Natural killer cell (primary cell): ENCODE measurements at regions not wholly inside any gene's neighbourhood (a gene's known extent, or its start where the extent isn't known, plus 50 kb on each side); places are given as distances from the start of the nearest gene placed in this dataset.

ENCODE experiments used
- ATAC-seq, 3 donors: fragments of 150-1000 bp in 2 of 3; fragments of 200-7000 bp in 1 of 3; cut with Tn5 transposase; 1 replicate in 1 of 3; 2 replicates in 2 of 3; pipeline ENCODE4 v1.10.0; 2021; ENCODE audit warnings: mild to moderate bottlenecking in 2 of 3, moderate library complexity in 2 of 3
- DNase-seq, 2 donors: peaks; one replicate each; pipeline versions ENCODE4 v3.0.0 to v3.0.0-alpha.2; 2013 to 2021; ENCODE audit warnings: mixed read lengths in 1 of 2
- H3K27ac ChIP-seq: one replicate; pipeline ENCODE4 v1.5.1; 2013; ENCODE audit warnings: mild to moderate bottlenecking, low read length
- H3K27me3 ChIP-seq: one replicate; pipeline ENCODE4 v1.6.1; 2013; ENCODE audit warnings: low read length; ENCODE audit not compliant: control insufficient read depth, insufficient read depth
- H3K36me3 ChIP-seq: one replicate; pipeline ENCODE4 v1.6.1; 2013; ENCODE audit warnings: low read length; ENCODE audit not compliant: control insufficient read depth, insufficient read depth
- H3K4me1 ChIP-seq: one replicate; pipeline ENCODE4 v1.6.1; 2013; ENCODE audit warnings: low read length; ENCODE audit not compliant: control insufficient read depth, insufficient read depth
- H3K4me3 ChIP-seq: one replicate; pipeline ENCODE4 v1.5.1; 2013; ENCODE audit warnings: low read length
- H3K9me3 ChIP-seq: one replicate; pipeline ENCODE4 v1.6.1; 2013; ENCODE audit warnings: low read length; ENCODE audit not compliant: control insufficient read depth, insufficient read depth
- H3K27ac Mint-ChIP-seq, 2 donors: one replicate each; pipeline ENCODE4 v1.8.0; 2022; ENCODE audit warnings: mild to moderate bottlenecking in 2 of 2, mixed read lengths in 2 of 2, moderate library complexity in 1 of 2
- H3K27me3 Mint-ChIP-seq, 2 donors: one replicate each; pipeline ENCODE4 v1.8.0; 2022; ENCODE audit warnings: low read depth in 2 of 2, mixed read lengths in 2 of 2
- H3K36me3 Mint-ChIP-seq: one replicate; pipeline ENCODE4 v1.8.0; 2022; ENCODE audit warnings: mixed read lengths
- H3K4me1 Mint-ChIP-seq, 2 donors: one replicate each; pipeline ENCODE4 v1.8.0; 2022; ENCODE audit warnings: mixed read lengths in 2 of 2
- H3K4me3 Mint-ChIP-seq: one replicate; pipeline ENCODE4 v1.8.0; 2022; ENCODE audit warnings: mild to moderate bottlenecking, moderate library complexity, mixed read lengths
- H3K9me3 Mint-ChIP-seq, 2 donors: one replicate each; pipeline ENCODE4 v1.8.0; 2022; ENCODE audit warnings: mixed read lengths in 2 of 2
- WGBS: methylation state at CpG from one replicate; pipeline ENCODE4 v1.1.7; 2013; ENCODE audit warnings: missing lambda C conversion rate; ENCODE audit not compliant: insufficient coverage; 5-methylcytosine and 5-hydroxymethylcytosine counted together
- intact Hi-C: fragments of 100-400 bp; cut with micrococcal nuclease; formaldehyde crosslinking; loops from one replicate; pipeline ENCODE4 v1.14.2; 2022
- TF ChIP-seq, protein P1 (sequence below): fragments of 200-600 bp; IDR thresholded peaks from one replicate; pipeline ENCODE4 v1.8.0; 2022; ENCODE audit warnings: antibody characterized with exemption

DNA sequence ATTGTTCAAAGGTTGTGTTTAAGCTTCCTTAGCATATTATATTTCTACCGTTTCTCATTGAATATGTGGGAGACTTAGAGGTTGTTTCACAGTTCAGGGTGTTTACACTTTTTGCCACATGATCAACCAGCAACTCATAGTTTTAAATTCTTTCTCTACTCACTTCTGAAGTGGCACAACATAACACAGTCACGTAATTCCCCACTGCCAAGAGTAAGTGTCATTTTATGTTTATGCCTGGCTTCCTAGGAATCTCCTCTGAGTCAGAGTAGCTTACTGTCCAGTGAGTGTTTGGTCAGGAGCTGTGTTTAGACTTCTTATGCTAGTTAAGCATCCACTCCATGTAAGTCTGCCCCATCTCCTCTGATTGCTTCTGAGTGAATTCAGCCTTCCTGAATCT is 520.8 kb upstream of the KIRREL3 start:
- no peaks in the 10 kb centered on the region for H3K9me3 ChIP-seq
- H3K27me3 ChIP-seq: no peaks in the 10 kb centered on the region
- no peaks in the 10 kb centered on the region for H3K4me1 ChIP-seq
- Mint-ChIP-seq H3K9me3 (peaks cover 2% of the 10 kb centered on the region in 2 donors), H3K4me1 (no peaks in the 10 kb centered on the region), H3K36me3 (no peaks in the 10 kb centered on the region), H3K4me3 (no peak overlapping the region), H3K27me3 (no peaks in the 10 kb centered on the region), H3K27ac (no peak overlapping the region)
- no peaks in the 10 kb centered on the region for H3K36me3 ChIP-seq
- DNase-seq: no peak
- H3K27ac ChIP-seq: no peak overlapping the region
- no CpG with 5 or more reads among the region's 2 CpGs for WGBS
- ATAC-seq: no peak
- H3K4me3 ChIP-seq: no peak overlapping the region
- intact Hi-C loops: no loop called here
- TF ChIP-seq, protein P1, sequence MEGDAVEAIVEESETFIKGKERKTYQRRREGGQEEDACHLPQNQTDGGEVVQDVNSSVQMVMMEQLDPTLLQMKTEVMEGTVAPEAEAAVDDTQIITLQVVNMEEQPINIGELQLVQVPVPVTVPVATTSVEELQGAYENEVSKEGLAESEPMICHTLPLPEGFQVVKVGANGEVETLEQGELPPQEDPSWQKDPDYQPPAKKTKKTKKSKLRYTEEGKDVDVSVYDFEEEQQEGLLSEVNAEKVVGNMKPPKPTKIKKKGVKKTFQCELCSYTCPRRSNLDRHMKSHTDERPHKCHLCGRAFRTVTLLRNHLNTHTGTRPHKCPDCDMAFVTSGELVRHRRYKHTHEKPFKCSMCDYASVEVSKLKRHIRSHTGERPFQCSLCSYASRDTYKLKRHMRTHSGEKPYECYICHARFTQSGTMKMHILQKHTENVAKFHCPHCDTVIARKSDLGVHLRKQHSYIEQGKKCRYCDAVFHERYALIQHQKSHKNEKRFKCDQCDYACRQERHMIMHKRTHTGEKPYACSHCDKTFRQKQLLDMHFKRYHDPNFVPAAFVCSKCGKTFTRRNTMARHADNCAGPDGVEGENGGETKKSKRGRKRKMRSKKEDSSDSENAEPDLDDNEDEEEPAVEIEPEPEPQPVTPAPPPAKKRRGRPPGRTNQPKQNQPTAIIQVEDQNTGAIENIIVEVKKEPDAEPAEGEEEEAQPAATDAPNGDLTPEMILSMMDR: no peak

DNA sequence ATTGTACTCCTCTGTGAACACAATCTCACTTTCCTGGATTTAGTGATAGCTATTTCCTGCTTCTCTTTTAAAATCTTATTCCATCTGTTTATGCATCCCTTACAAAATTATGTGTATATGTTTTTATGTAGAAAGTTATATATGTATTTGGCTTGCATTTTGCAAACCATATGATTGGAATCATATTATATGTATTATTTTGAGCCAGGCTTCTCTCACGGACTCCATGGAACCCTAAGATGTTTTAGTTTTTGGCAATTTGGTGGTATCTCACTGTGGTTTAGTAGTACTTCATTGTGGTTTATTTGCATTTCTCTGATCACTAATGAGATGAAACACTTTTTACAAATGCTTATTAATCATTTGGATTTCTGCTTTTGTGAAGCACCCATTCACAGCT is 507.3 kb upstream of the KIRREL3 start:
- DNase-seq: no peak
- H3K9me3 ChIP-seq: no peaks in the 10 kb centered on the region

DNA sequence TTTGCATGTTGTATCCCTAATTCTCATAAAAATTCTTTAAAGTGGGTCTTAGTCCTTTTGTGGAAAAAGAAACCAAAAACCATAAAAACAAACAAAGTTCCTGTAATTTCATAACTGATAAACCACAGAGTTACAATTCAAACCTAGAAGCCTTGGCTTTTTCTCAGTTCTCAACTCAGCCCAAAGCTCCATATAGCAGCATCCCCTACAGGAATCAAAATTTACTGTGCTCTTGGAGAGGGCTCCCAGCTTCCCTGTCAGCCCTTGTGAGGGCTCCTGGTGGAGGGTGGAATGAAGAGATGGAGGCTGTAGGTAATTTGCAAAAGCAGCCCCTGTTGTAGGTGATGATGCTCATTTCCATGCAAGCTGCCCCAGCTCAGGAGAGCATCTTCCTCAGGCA is 506.1 kb upstream of the KIRREL3 start:
- no peak overlapping the region for H3K4me3 ChIP-seq
- TF ChIP-seq, protein P1: no peak
- H3K36me3 ChIP-seq: no peaks in the 10 kb centered on the region
- ATAC-seq (no peak), DNase-seq (no peak)
- no peaks in the 10 kb centered on the region for H3K9me3 ChIP-seq
- Mint-ChIP-seq H3K27ac (no peak overlapping the region), H3K4me3 (no peak overlapping the region), H3K4me1 (no peaks in the 10 kb centered on the region), H3K27me3 (peaks cover 0 to 3% of the 10 kb centered on the region in 2 donors), H3K36me3 (no peaks in the 10 kb centered on the region), H3K9me3 (peaks cover 0 to 1% of the 10 kb centered on the region in 2 donors)
- intact Hi-C loops: no loop called here
- no peaks in the 10 kb centered on the region for H3K4me1 ChIP-seq
- H3K27me3 ChIP-seq: no peaks in the 10 kb centered on the region
- no peak overlapping the region for H3K27ac ChIP-seq

More for the DNA sequence above, 507.3 kb upstream of the KIRREL3 start:
- intact Hi-C loops: no loop called here
- Histone ChIP-seq H3K4me3 (no peak overlapping the region), H3K27ac (no peak overlapping the region), H3K36me3 (no peaks in the 10 kb centered on the region), H3K4me1 (no peaks in the 10 kb centered on the region), H3K27me3 (no peaks in the 10 kb centered on the region)
- no peak overlapping the region for H3K27ac Mint-ChIP-seq
- TF ChIP-seq, protein P1: no peak
- H3K36me3 Mint-ChIP-seq: no peaks in the 10 kb centered on the region
- no peak for ATAC-seq
- 63% methylated on average over 1 of the region's 1 CpG for WGBS
- peaks cover 0 to 2% of the 10 kb centered on the region in 2 donors for H3K9me3 Mint-ChIP-seq
- H3K4me3 Mint-ChIP-seq: no peak overlapping the region
- H3K4me1 Mint-ChIP-seq: no peaks in the 10 kb centered on the region
- peaks cover 0 to 3% of the 10 kb centered on the region in 2 donors for H3K27me3 Mint-ChIP-seq

GRCh38 chr11:127506126-127506525 is 505.6 kb upstream of the KIRREL3 start:
- WGBS: 75% methylated on average over 2 of the region's 2 CpGs
- Histone ChIP-seq H3K4me3 (no peak overlapping the region), H3K36me3 (no peaks in the 10 kb centered on the region), H3K27ac (no peak overlapping the region), H3K9me3 (no peaks in the 10 kb centered on the region), H3K4me1 (no peaks in the 10 kb centered on the region), H3K27me3 (no peaks in the 10 kb centered on the region)
- no peaks in the 10 kb centered on the region for H3K4me1 Mint-ChIP-seq
- no peak overlapping the region for H3K27ac Mint-ChIP-seq
- peaks cover 0 to 3% of the 10 kb centered on the region in 2 donors for H3K27me3 Mint-ChIP-seq
- H3K4me3 Mint-ChIP-seq: no peak overlapping the region
- DNase-seq (no peak), ATAC-seq (no peak)
- no peaks in the 10 kb centered on the region for H3K9me3 Mint-ChIP-seq
- TF ChIP-seq, protein P1: no peak
- no peaks in the 10 kb centered on the region for H3K36me3 Mint-ChIP-seq
- intact Hi-C loops: no loop called here
